ENCODE measurements at regions not wholly inside any gene's neighbourhood (a gene's known extent, or its start where the extent isn't known, plus 50 kb on each side); places are given as distances from the start of the nearest gene placed in this dataset.

GRCh38 chr2:133658020-133658903, 90.0 kb upstream of the NCKAP5 start:
- ChIA-PET CTCF (no interaction called here), POLR2A (no interaction called here)
- TF ChIP-seq CTCF (IDR thresholded peaks at IDR 0.05; ENCODE audit: control extremely low read depth, extremely low read depth, low read depth, missing control alignments), result no peak
- DNase-seq (ENCODE audit: extremely low spot score), result no peak

- DNase-seq (ENCODE audit: extremely low spot score), result no peak
- CTCF ChIA-PET, result no interaction called here
- no peak for TF ChIP-seq CTCF (IDR thresholded peaks at IDR 0.05; ENCODE audit: control extremely low read depth, extremely low read depth, low read depth, missing control alignments)
- POLR2A ChIA-PET, result no interaction called here
These were observed 92.2 kb upstream of the NCKAP5 start for GRCh38 chr2:133660510-133660909.

- ChIA-PET CTCF (no interaction called here), POLR2A (no interaction called here)
- DNase-seq (ENCODE audit: extremely low spot score), result no peak
- no peak for TF ChIP-seq CTCF (IDR thresholded peaks at IDR 0.05; ENCODE audit: control extremely low read depth, extremely low read depth, low read depth, missing control alignments)
These were observed 93.1 kb upstream of the NCKAP5 start for GRCh38 chr2:133661392-133661791.

GRCh38 chr2:133666621-133667020, 98.4 kb upstream of the NCKAP5 start:
- ChIA-PET POLR2A (no interaction called here), CTCF (no interaction called here)
- no peak for TF ChIP-seq CTCF (IDR thresholded peaks at IDR 0.05; ENCODE audit: control extremely low read depth, extremely low read depth, low read depth, missing control alignments)
- DNase-seq (ENCODE audit: extremely low spot score), result no peak

- POLR2A ChIA-PET, result no interaction called here
- CTCF ChIA-PET, result no interaction called here
- no peak for TF ChIP-seq CTCF (IDR thresholded peaks at IDR 0.05; ENCODE audit: control extremely low read depth, extremely low read depth, low read depth, missing control alignments)
- no peak for DNase-seq (ENCODE audit: extremely low spot score)
These were observed 98.8 kb upstream of the NCKAP5 start for GRCh38 chr2:133667085-133667484.

GRCh38 chr2:133667968-133668367, 99.7 kb upstream of the NCKAP5 start:
- CTCF ChIA-PET, result no interaction called here
- no peak for DNase-seq (ENCODE audit: extremely low spot score)
- no peak for TF ChIP-seq CTCF (IDR thresholded peaks at IDR 0.05; ENCODE audit: control extremely low read depth, extremely low read depth, low read depth, missing control alignments)
- POLR2A ChIA-PET, result no interaction called here

Data from GM10248 (cell line).